Activated CD4-positive, alpha-beta T cell treated with anti-CD3 and anti-CD28 coated beads for 48 hours (primary cell): ENCODE measurements at regions not wholly inside any gene's neighbourhood (a gene's known extent, or its start where the extent isn't known, plus 50 kb on each side); places are given as distances from the start of the nearest gene placed in this dataset.
"Not testable (repeated sequence)": the region's sequence is repeated elsewhere in the genome, so short reads cannot be mapped to it uniquely, and the experiment has no call there.

Source experiments
- DNase-seq: peaks from one replicate; pipeline ENCODE4 v3.0.0-alpha.2; 2020

- peak; percentile 60 for DNase-seq
Measured at GRCh38 chr12:66776974-66777373, 98.1 kb upstream of the GRIP1 start.

DNA sequence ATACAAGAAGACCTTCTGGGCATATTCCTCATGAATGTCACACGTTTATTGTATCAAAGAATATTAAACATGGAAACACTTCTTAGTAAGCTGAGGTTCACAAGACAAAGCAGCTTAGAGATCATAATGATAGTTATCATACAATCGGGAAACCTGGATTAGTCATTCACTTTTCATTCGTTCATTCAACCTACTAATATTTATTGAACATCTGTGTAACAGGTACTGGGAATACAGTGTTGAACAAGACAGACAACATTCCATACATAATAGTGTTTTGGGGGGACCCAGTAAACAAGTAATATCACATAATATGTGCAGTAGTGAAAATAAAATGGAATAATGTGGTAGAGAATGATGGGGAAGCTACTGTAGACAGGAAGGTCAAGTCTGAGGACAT, 100.6 kb upstream of the GRIP1 start:
- DNase-seq, result no peak

- DNase-seq, result no peak
Measured at GRCh38 chr12:66786531-66787308, 107.8 kb upstream of the GRIP1 start.

DNA sequence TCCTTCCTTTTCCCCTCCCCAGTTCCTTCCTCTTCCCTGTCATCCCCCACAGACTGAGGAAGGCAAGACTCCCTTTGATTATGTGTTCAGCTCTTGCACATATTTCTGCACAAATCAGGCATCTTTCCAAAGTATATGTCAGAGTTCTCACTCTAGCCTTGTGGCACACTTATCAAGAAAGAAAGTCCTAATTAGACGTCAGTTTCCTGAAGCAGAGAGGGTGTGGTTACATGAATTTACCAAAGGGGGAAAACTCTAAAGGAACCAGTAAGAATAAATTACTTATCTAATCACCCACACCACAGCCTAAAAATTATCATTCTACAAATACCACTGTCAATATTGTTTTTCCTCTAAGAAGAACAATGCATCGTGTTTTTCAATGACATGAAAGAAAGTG, 120.7 kb upstream of the GRIP1 start:
- DNase-seq, result no peak

- DNase-seq, result no peak
Measured at GRCh38 chr12:66800046-66800445, 121.2 kb upstream of the GRIP1 start.

- no peak for DNase-seq
Measured at GRCh38 chr12:66803930-66804329, 125.1 kb upstream of the GRIP1 start.

DNA sequence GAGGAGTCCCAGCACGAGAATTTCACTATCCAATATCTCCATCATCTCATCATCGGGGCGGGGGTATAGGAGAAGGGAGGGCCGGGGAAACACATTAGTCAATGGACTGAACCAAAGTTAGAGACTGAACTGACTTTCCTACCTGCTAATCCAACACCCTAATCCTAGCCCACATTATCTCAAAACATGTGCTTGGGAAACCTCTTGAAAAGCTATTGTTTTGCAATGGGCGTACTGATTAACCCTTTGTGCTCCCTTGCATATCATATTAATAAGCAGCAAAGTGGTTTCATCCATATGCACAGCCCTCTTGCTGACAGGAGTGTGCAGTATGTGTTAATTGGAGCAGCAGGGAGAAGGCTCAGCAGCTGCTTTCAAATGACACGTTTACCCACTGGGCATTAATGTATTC, 125.7 kb upstream of the GRIP1 start:
- DNase-seq, result no peak

DNA sequence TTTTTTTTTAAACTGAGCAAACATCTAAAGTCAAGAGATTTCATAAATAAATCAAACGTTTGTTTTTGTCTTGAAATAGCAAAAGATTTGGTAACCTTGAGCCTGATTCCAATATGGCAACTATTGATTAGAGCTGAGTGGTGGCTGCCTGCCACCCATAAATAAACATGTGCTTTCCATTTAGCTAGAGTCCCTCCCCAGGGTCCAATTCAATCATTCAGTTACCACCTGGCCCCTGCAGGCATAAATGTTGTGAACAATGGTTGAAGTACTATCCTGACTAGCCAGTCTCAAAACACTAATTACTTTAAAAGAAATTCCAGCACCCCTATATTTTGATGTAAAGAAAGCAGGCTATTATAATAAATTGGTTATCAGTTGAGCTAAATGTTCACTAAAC, 129.7 kb upstream of the GRIP1 start:
- no peak for DNase-seq

DNA sequence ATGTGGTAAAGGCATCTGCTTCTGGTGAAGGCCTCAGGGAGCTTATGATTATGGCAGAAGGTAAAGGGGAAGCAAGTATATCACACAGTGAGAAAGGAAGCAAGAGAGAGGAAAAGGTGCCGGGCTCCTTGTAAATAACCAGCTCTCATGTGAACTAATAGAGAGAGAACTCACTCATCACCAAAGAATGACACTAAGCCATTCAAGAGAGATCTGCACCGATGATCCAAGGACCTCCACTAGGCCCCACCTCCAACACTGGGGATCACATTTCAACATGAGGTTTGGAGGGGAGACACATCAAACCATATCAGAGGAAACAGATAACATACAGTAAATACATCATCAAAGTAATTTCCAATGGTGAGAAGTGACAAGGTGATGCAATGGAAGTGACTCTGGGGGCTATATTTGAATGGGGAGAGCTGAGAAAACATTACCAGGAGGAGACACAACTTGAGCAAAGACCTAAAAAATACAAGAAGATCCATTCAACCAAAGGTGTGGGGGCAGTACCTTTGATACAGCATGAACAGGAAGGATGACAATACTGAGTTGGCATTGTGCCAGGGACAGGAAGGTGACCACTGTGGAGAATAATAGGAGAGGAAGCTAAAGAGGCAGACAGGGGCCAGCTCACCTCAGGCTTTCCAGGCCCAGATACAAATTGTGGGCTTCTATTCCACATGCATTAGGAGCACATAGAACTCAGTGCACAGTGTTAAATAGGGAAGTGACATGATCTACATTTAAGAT, 134.4 kb upstream of the GRIP1 start:
- peak; percentile 27 for DNase-seq

DNA sequence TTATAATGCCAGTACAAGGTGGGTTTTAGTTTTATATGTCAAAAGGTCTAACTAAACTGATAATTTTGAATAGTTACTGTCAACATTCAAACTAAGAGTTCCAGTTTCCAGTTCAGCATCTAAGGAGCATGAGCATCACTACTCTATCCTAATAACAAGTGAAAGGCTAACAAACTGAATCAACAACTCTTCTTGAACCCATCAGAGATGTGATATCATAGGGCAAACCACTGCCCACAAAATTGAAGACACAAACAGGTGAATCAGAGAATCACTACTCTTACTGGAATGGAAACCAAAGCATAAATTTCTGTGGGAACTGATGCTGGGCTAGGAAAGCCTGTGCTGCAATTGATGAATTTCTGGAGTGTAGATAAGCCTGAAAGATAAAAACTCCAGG, 140.7 kb upstream of the GRIP1 start:
- DNase-seq, result no peak

- no peak for DNase-seq
Measured at GRCh38 chr12:66822961-66823360, 144.1 kb upstream of the GRIP1 start.

DNA sequence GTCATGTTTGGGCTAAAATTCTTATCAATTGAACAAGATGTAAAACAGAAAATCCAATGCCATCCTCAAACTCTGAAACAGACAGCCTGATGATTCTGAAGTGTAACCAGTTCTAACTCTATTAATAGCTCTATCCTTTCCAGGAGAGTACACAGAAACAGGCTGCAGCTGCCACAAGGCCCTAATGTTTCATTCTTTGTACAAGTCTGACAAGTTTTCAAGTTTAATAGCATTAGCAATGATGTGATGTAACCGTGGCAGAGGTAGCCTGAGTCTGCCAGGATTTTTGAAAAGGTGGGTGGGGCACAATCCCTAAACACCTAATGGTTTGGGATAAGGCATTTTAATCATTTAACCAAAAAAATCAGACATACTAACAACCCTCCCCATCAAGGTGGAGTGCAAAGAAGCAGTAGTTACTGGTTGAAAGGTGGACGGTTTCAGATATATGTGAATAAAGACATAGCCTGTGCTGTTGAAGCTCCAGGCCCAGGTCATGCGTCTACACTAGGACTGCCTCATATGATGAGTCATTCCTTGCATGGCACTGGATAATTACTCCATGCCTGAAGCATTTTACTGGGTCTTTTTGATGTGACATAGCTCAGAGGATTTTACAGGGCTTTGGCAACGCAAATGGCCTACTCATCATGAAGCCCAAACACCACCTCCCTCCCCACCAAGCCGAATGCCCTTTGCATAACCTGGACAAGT, 145.1 kb upstream of the GRIP1 start:
- no peak for DNase-seq

GRCh38 chr12:66825921-66826320, 147.0 kb upstream of the GRIP1 start:
- DNase-seq, result not testable (repeated sequence)

DNA sequence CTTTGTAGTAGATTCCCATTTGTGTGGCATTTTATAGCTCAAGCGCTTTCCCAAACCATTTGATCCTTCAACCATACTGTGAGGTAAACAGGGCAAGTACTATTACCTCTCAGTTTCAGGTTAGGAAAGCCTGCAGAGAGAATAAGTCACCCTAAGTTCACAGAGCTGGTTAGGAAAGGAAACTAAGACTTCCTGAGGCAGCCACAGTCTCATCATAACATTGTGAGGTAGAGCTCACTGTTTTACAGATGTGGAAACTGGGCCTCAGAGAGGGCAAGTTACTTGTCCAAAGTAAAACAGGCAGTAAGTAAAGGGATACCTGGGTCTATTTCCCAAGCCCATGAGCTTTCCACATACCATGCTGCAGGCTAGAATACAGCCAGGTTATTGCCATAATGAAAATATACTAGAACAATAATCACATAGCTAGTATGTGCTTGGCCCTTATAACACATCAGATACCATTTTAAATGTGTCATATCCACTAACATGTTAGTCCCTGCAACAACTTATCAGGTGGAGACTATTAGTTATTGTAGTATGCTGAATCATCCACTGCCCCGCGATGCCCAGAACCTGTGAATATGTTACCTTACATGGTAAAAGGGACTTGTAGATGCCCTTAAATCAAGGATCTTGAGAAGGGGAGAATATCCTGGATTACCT, 150.9 kb upstream of the GRIP1 start:
- no peak for DNase-seq

- no peak for DNase-seq
Measured at GRCh38 chr12:66831495-66831894, 152.6 kb upstream of the GRIP1 start.

DNA sequence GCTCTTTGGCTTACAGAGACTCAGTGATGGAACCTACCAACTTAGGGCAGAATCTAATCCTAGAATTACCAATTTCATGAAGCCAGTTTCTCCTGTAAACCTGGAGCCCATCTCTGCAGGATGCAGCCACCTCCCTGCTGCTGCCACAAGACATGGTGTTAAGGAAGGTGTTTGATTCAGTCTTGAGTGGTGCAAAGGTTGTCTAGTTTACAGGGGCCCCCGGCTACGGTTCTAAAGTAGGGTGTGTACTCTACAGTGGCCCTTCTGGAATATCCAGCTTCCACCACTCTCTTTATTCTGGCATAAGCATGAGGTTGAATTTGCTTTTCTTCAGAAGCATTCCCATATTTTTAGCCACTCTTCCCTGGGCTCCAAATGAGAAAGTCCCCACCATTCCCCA, 154.1 kb upstream of the GRIP1 start:
- DNase-seq, result no peak

- no peak for DNase-seq
Measured at GRCh38 chr12:66836623-66837310, 157.9 kb upstream of the GRIP1 start.

GRCh38 chr12:66837311-66837627, 158.4 kb upstream of the GRIP1 start:
- no peak for DNase-seq

DNA sequence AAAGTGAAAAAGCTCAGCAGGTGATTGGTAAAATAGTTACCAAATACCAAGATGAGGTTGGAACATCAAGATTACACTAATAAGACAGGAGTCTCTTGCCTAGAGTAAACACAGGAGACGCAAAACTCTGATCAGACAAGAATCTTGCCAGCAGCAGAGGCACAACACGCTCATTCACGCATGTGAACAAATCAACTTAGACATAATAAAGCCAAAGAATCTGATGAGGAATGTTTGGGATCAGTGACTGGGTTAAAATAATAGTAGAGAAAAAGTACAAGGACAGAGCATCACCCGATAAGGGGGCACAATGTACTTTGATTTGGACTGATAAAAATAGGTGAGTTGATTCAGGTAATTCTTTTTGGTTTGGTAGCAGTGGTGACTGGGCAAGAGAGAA, 159.5 kb upstream of the GRIP1 start:
- DNase-seq, result no peak

GRCh38 chr12:66848967-66849366, 170.1 kb upstream of the GRIP1 start:
- DNase-seq, result no peak

- DNase-seq, result no peak
Measured at GRCh38 chr12:66851134-66851533, 172.3 kb upstream of the GRIP1 start.

GRCh38 chr12:66852091-66852490, 173.2 kb upstream of the GRIP1 start:
- no peak for DNase-seq

DNA sequence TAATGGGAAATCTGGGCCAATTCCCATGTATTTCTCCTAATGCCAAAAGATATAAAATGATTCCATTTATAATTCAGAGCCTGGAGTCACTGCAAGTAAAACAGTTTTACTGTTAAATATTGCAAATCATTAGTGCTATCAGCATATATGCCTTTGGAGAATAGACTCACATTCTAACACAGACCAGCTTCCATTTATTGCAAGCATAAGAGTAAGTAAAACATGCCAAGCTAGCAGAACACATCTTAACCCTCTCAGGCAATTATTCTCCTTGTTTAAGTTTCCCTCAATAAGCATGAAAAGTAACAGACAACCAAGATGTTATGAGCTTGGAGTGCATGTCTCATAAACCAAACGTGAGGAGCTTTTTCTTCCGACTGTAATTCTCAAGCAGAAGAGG, 173.9 kb upstream of the GRIP1 start:
- DNase-seq, result no peak
